GM12878 (cell line): ENCODE measurements at regions not wholly inside any gene's neighbourhood (a gene's known extent, or its start where the extent isn't known, plus 50 kb on each side); places are given as distances from the start of the nearest gene placed in this dataset.

Experiments used
- MYC ChIP-seq: IDR thresholded peaks from 2 replicates; pipeline ENCODE4 v1.6.1; 2011; ENCODE audit warnings: mild to moderate bottlenecking, low read length, moderate library complexity, inconsistent platforms; ENCODE audit not compliant: insufficient read depth, insufficient replicate concordance, insufficient read length, severe bottlenecking
- NFIC ChIP-seq: IDR thresholded peaks from 2 replicates; pipeline ENCODE4 v1.6.1; 2012; ENCODE audit warnings: low read depth, mild to moderate bottlenecking, inconsistent platforms, low read length, moderate library complexity
- NKRF ChIP-seq: fragments of 450-650 bp; conservative IDR thresholded peaks from 2 replicates; pipeline ENCODE4 v1.6.1; 2017; ENCODE audit warnings: mild to moderate bottlenecking, moderate library complexity
- RB1 ChIP-seq: fragments of 450-650 bp; formaldehyde crosslinking; IDR thresholded peaks from 2 replicates; pipeline ENCODE4 v1.6.1; 2017; ENCODE audit warnings: mild to moderate bottlenecking, borderline replicate concordance
- REST ChIP-seq: IDR thresholded peaks from 2 replicates; pipeline ENCODE4 v1.6.1; 2012; ENCODE audit warnings: mild to moderate bottlenecking, low read depth, low read length
- TCF12 ChIP-seq: IDR thresholded peaks from 2 replicates; pipeline ENCODE4 v1.6.1; 2011; ENCODE audit warnings: low read depth, mild to moderate bottlenecking, low read length

- TF ChIP-seq REST: no peak
- TF ChIP-seq RB1: no peak
- no peak for TF ChIP-seq MYC
- TF ChIP-seq TCF12: no peak
- no peak for TF ChIP-seq NFIC
- TF ChIP-seq NKRF: no peak
These were observed 166.3 kb downstream of the TBX15 start for GRCh38 chr1:118821801-118822200.
